HepG2 (cell line): ENCODE measurements at regions not wholly inside any gene's neighbourhood (a gene's known extent, or its start where the extent isn't known, plus 50 kb on each side); places are given as distances from the start of the nearest gene placed in this dataset.

Experiments used
- ATAC-seq: fragments of 200-7000 bp; cut with Tn5 transposase; 3 replicates; pipeline ENCODE4 v1.9.1; 2020; ENCODE audit warnings: mild to moderate bottlenecking, moderate library complexity
- BruUV-seq: library from RNA; stranded (reverse); fragments of 400-500 nt; replicated peaks from 2 replicates; lab custom pipeline; 2021; lab: Mats Ljungman, UMichigan
- CTCF ChIA-PET: fragments of 300-600 bp; formaldehyde crosslinking; extraction: SDS; loops from one replicate; lab custom pipeline; 2021; ENCODE audit warnings: low total read pairs, inconsistent platforms, low intra/inter-chr PET ratio; lab: Yijun Ruan, JAX
- POLR2A ChIA-PET: fragments of 350-600 bp; sonication (Branson Sonifier 250); formaldehyde crosslinking; loops from one replicate; lab custom pipeline; 2020; ENCODE audit warnings: antibody characterized with exemption, inconsistent platforms; lab: Yijun Ruan, JAX
- DNase-seq: peaks from one replicate; pipeline ENCODE4 v3.0.0-alpha.2; 2015; ENCODE audit warnings: low spot score
- FAIRE-seq: peaks from 3 replicates; lab custom pipeline; 2011; peaks lifted over from hg19 to GRCh38; lab: Jason Lieb, UNC
- H2AFZ ChIP-seq: one replicate; pipeline ENCODE4 v1.6.1; 2011; ENCODE audit warnings: low read length, inconsistent platforms
- H3K27ac ChIP-seq: fragments of 300-600 bp; 3 replicates; pipeline ENCODE4 v1.8.0; 2011; ENCODE audit warnings: mixed run types, mild to moderate bottlenecking, mixed read lengths, low read length, inconsistent platforms; ENCODE audit not compliant: insufficient read depth; ENCODE audit errors: extremely low read length
- H3K27me3 ChIP-seq, 2 experiments: fragments of 200-600 bp in 1 of 2; 2 replicates in 1 of 2; 3 replicates in 1 of 2; pipeline versions ENCODE4 v1.6.0 to v1.8.0; 2011; ENCODE audit warnings: low read length in 2 of 2, mild to moderate bottlenecking in 2 of 2, moderate library complexity in 2 of 2, inconsistent platforms in 1 of 2; ENCODE audit not compliant: insufficient read depth in 2 of 2, control insufficient read depth in 1 of 2
- H3K36me3 ChIP-seq, 2 experiments: fragments of 200-600 bp in 1 of 2; replicated peaks in 1 of 2; 2 replicates in 1 of 2; 3 replicates in 1 of 2; pipeline versions ENCODE4 v1.5.1 to v1.8.0; 2011; ENCODE audit warnings: low read length in 2 of 2, inconsistent platforms in 1 of 2; ENCODE audit not compliant: insufficient read depth in 2 of 2, control insufficient read depth in 1 of 2
- H3K4me1 ChIP-seq: 2 replicates; pipeline ENCODE4 v1.5.1; 2012; ENCODE audit warnings: low read length, inconsistent platforms; ENCODE audit not compliant: insufficient read depth
- H3K4me2 ChIP-seq: 2 replicates; pipeline ENCODE4 v1.6.0; 2011; ENCODE audit warnings: low read depth, low read length, inconsistent platforms
- H3K4me3 ChIP-seq, 3 experiments: fragments of 200-600 bp in 1 of 3; sonication (generic), shearing (Covaris generic) in 1 of 3; replicated peaks in 1 of 3; 2 replicates each; pipeline ENCODE4 v1.5.1; 2011 to 2016; ENCODE audit warnings: low read length in 3 of 3, inconsistent platforms in 2 of 3, low read depth in 2 of 3, mild to moderate bottlenecking in 2 of 3, control low read depth in 1 of 3, mixed read lengths in 1 of 3; ENCODE audit not compliant: insufficient read depth in 1 of 3
- H3K79me2 ChIP-seq: one replicate; pipeline ENCODE4 v1.6.1; 2011; ENCODE audit warnings: low read length, inconsistent platforms; ENCODE audit not compliant: insufficient read depth
- H3K9ac ChIP-seq: 2 replicates; pipeline ENCODE4 v1.6.0; 2011; ENCODE audit warnings: mild to moderate bottlenecking, low read depth, low read length, inconsistent platforms; ENCODE audit not compliant: insufficient read depth
- H3K9me3 ChIP-seq: 2 replicates; pipeline ENCODE4 v1.5.1; 2012; ENCODE audit warnings: mild to moderate bottlenecking, low read length
- H4K20me1 ChIP-seq: 2 replicates; pipeline ENCODE4 v1.6.0; 2011; ENCODE audit warnings: inconsistent platforms, mild to moderate bottlenecking, low read length, moderate library complexity; ENCODE audit not compliant: insufficient read depth
- AHR ChIP-seq: IDR thresholded peaks from 2 replicates; pipeline ENCODE4 v1.6.1; 2018; ENCODE audit warnings: missing genetic modification reagents, missing compliant biosample characterization
- ARNT2 ChIP-seq: sonication (generic); formaldehyde crosslinking; IDR thresholded peaks from 2 replicates; pipeline ENCODE4 v1.8.0; 2022; ENCODE audit warnings: mild to moderate bottlenecking, low read depth, missing genetic modification reagents, moderate library complexity
- ATF7-NPFF ChIP-seq: sonication (generic); formaldehyde crosslinking; IDR thresholded peaks from 2 replicates; pipeline ENCODE4 v1.8.1; 2023; ENCODE audit warnings: mild to moderate bottlenecking, low read depth, missing genetic modification reagents, moderate library complexity
- ELF4 ChIP-seq: sonication (generic); formaldehyde crosslinking; IDR thresholded peaks from 2 replicates; pipeline ENCODE4 v1.5.0; 2020; ENCODE audit warnings: missing genetic modification reagents, mild to moderate bottlenecking, moderate library complexity, borderline replicate concordance
- EP300 ChIP-seq, 3 experiments: sonication (generic) in 1 of 3; formaldehyde crosslinking in 1 of 3; IDR thresholded peaks; 2 replicates each; pipeline versions ENCODE4 v1.5.1 to v1.6.1; 2011 to 2020; ENCODE audit warnings: low read depth in 2 of 3, low read length in 2 of 3, borderline replicate concordance in 1 of 3, improper control_type of control experiment in 1 of 3, mild to moderate bottlenecking in 1 of 3, missing genetic modification reagents in 1 of 3, moderate library complexity in 1 of 3
- ETV5 ChIP-seq: IDR thresholded peaks from 2 replicates; pipeline ENCODE4 v1.6.1; 2018; ENCODE audit warnings: missing biosample characterization, missing genetic modification reagents, inconsistent platforms, borderline replicate concordance
- HNRNPL ChIP-seq: fragments of 200-400 bp; formaldehyde crosslinking; IDR thresholded peaks from 2 replicates; pipeline ENCODE4 v1.6.1; 2017; ENCODE audit warnings: mild to moderate bottlenecking, low read depth, low read length
- IRF2 ChIP-seq: IDR thresholded peaks from 2 replicates; pipeline ENCODE4 v1.6.1; 2018; ENCODE audit warnings: missing genetic modification reagents, missing compliant biosample characterization
- MAFG ChIP-seq: sonication (generic); formaldehyde crosslinking; IDR thresholded peaks from 2 replicates; pipeline ENCODE4 v1.5.1; 2020; ENCODE audit warnings: mild to moderate bottlenecking, missing genetic modification reagents
- MBNL3 ChIP-seq: fragments of 250-450 bp; sonication (Bioruptor Pico); conservative IDR thresholded peaks from 2 replicates; pipeline ENCODE4 v1.8.0; 2022; ENCODE audit warnings: mild to moderate bottlenecking, inconsistent platforms
- MYNN ChIP-seq: sonication (generic); formaldehyde crosslinking; IDR thresholded peaks from 2 replicates; pipeline ENCODE4 v1.4.0; 2020; ENCODE audit warnings: mild to moderate bottlenecking, low read depth, missing genetic modification reagents
- RBM22 ChIP-seq: fragments of 200-400 bp; formaldehyde crosslinking; optimal IDR thresholded peaks from 2 replicates; pipeline ENCODE3; 2017; ENCODE audit warnings: mild to moderate bottlenecking, low read length, moderate library complexity
- SMARCE1 ChIP-seq: fragments of 450-650 bp; IDR thresholded peaks from 2 replicates; pipeline ENCODE4 v1.6.1; 2017; ENCODE audit warnings: borderline replicate concordance
- ZNF879 ChIP-seq: sonication (generic); formaldehyde crosslinking; IDR thresholded peaks from 2 replicates; pipeline ENCODE4 v1.8.1; 2023; ENCODE audit warnings: missing genetic modification reagents
- WGBS: methylation state at CpG from one replicate; pipeline ENCODE4 v1.1.6; 2017; ENCODE audit warnings: low lambda C conversion rate; 5-methylcytosine and 5-hydroxymethylcytosine counted together
- in situ Hi-C: cut with HindIII; loops from 2 replicates; pipeline ENCODE4 v1.10.0; 2017; ENCODE audit warnings: low pct_unique_long_range_greater_than_20kb; ENCODE audit not compliant: extremely low pct_ligation_motif_present
- intact Hi-C: fragments of 100-400 bp; cut with micrococcal nuclease; formaldehyde crosslinking; loops from one replicate; pipeline ENCODE4 v1.10.0; 2022; ENCODE audit not compliant: unreplicated experiment
- TF ChIP-seq, protein P1 (sequence below): sonication (generic); formaldehyde crosslinking; IDR thresholded peaks from 2 replicates; pipeline ENCODE4 v1.4.0; 2020; ENCODE audit warnings: mild to moderate bottlenecking, missing genetic modification reagents
- TF ChIP-seq, protein P2 (sequence below): sonication (generic); formaldehyde crosslinking; IDR thresholded peaks from 2 replicates; pipeline ENCODE4 v1.4.0; 2020; ENCODE audit warnings: missing genetic modification reagents
- TF ChIP-seq, protein P3 (sequence below): sonication (generic); formaldehyde crosslinking; IDR thresholded peaks from 2 replicates; pipeline ENCODE4 v1.4.0; 2020; ENCODE audit warnings: missing genetic modification reagents

DNA sequence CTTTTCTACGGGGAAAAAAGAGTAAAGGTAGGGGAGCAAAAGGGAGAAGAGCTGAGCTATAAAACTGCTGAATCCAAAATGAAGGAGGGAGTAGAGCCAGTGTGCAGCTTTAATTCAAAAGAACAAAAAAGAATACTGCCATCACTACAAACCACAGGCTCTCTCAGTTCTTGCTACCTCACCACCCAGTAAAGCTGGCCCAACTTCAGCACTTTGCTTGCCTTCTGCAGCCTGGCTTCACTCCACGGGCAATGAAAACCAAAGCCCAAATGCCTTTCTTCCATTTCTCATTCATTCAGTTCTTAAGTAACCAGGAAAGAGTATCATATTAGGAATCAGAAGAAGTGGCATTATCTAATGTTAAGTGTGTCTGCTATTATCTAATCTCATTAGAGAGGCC is 376.8 kb downstream of the BCOR start:
- intact Hi-C loops: no loop called here
- H3K27ac ChIP-seq: no peak overlapping the region
- CTCF ChIA-PET: no interaction called here

DNA sequence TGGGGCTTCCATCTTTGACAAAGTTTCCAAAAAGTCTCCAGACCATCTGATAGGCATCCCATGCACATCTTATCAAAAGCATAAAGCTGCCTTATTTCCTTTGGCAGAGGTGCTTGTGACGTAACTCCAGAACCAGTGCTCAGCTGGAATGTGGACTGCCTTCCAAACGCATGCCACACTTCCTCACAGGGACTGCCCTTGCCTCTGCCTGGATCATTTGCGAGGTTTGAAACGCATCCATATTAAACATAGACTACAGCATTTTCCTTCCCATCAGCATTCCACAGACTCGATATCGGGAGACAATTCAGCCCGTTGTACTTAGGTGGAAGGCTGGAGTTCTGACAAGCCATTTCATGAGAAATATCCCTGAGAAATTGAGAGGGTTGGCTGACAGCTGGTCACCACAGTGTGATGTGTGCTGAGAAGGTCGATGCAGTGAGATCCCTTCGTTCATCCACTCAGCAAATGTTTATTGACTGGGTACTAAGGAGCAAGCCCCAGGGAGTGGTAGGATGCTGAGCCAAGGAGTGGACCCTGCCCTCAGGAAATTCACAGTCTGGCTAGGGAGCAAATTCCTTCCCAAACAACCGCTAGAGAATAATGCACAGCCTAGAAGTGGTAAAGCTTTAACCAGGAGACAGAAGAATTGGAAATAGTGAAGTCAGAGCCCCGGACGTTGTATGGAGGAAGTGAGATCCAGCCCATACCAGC is 376.0 kb downstream of the BCOR start:
- 4% methylated on average over 8 of the region's 12 CpGs for WGBS
- no peaks in the 10 kb centered on the region for H3K36me3 ChIP-seq
- H3K9ac ChIP-seq: no peak overlapping the region
- H2AFZ ChIP-seq: no peak overlapping the region
- intact Hi-C loops: no loop called here
- ATAC-seq: no peak
- POLR2A ChIA-PET: no interaction called here
- no peak for FAIRE-seq
- CTCF ChIA-PET: no interaction called here
- H3K27ac ChIP-seq: no peak overlapping the region
- BruUV-seq: no TSS peak
- no peak overlapping the region for H3K4me3 ChIP-seq
- DNase-seq: no peak
- H3K27me3 ChIP-seq: no peaks in the 10 kb centered on the region
- H3K4me2 ChIP-seq: no peak overlapping the region
- no peaks in the 10 kb centered on the region for H3K79me2 ChIP-seq
- no peaks in the 10 kb centered on the region for H3K9me3 ChIP-seq
- in situ Hi-C loops: no loop called here
- no peaks in the 10 kb centered on the region for H4K20me1 ChIP-seq
- no peaks in the 10 kb centered on the region for H3K4me1 ChIP-seq
- TF ChIP-seq EP300 (IDR thresholded peaks at IDR 0.05; ENCODE audit: low read depth in 2 of 2, low read length in 2 of 2) (no peak), EP300 (CRISPR knock-in tag; IDR thresholded peaks at IDR 0.05; ENCODE audit: borderline replicate concordance) (no peak), ARNT2 (CRISPR knock-in tag) (no peak), ETV5 (CRISPR knock-in tag) (no peak)
- TF ChIP-seq, protein P1, sequence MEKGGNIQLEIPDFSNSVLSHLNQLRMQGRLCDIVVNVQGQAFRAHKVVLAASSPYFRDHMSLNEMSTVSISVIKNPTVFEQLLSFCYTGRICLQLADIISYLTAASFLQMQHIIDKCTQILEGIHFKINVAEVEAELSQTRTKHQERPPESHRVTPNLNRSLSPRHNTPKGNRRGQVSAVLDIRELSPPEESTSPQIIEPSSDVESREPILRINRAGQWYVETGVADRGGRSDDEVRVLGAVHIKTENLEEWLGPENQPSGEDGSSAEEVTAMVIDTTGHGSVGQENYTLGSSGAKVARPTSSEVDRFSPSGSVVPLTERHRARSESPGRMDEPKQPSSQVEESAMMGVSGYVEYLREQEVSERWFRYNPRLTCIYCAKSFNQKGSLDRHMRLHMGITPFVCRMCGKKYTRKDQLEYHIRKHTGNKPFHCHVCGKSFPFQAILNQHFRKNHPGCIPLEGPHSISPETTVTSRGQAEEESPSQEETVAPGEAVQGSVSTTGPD (CRISPR knock-in tag): no peak
- TF ChIP-seq, protein P2, sequence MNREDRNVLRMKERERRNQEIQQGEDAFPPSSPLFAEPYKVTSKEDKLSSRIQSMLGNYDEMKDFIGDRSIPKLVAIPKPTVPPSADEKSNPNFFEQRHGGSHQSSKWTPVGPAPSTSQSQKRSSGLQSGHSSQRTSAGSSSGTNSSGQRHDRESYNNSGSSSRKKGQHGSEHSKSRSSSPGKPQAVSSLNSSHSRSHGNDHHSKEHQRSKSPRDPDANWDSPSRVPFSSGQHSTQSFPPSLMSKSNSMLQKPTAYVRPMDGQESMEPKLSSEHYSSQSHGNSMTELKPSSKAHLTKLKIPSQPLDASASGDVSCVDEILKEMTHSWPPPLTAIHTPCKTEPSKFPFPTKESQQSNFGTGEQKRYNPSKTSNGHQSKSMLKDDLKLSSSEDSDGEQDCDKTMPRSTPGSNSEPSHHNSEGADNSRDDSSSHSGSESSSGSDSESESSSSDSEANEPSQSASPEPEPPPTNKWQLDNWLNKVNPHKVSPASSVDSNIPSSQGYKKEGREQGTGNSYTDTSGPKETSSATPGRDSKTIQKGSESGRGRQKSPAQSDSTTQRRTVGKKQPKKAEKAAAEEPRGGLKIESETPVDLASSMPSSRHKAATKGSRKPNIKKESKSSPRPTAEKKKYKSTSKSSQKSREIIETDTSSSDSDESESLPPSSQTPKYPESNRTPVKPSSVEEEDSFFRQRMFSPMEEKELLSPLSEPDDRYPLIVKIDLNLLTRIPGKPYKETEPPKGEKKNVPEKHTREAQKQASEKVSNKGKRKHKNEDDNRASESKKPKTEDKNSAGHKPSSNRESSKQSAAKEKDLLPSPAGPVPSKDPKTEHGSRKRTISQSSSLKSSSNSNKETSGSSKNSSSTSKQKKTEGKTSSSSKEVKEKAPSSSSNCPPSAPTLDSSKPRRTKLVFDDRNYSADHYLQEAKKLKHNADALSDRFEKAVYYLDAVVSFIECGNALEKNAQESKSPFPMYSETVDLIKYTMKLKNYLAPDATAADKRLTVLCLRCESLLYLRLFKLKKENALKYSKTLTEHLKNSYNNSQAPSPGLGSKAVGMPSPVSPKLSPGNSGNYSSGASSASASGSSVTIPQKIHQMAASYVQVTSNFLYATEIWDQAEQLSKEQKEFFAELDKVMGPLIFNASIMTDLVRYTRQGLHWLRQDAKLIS (CRISPR knock-in tag): no peak

More for the DNA sequence above, 376.8 kb downstream of the BCOR start:
- H2AFZ ChIP-seq: no peak overlapping the region
- H3K9me3 ChIP-seq: no peaks in the 10 kb centered on the region
- no peak overlapping the region for H3K4me2 ChIP-seq
- no peaks in the 10 kb centered on the region for H3K79me2 ChIP-seq
- H3K9ac ChIP-seq: no peak overlapping the region
- POLR2A ChIA-PET: no interaction called here
- TF ChIP-seq SMARCE1: no peak
- no peak for TF ChIP-seq HNRNPL
- TF ChIP-seq ZNF879 (CRISPR knock-in tag): no peak
- no peak for TF ChIP-seq ELF4 (CRISPR knock-in tag)
- TF ChIP-seq, protein P3, sequence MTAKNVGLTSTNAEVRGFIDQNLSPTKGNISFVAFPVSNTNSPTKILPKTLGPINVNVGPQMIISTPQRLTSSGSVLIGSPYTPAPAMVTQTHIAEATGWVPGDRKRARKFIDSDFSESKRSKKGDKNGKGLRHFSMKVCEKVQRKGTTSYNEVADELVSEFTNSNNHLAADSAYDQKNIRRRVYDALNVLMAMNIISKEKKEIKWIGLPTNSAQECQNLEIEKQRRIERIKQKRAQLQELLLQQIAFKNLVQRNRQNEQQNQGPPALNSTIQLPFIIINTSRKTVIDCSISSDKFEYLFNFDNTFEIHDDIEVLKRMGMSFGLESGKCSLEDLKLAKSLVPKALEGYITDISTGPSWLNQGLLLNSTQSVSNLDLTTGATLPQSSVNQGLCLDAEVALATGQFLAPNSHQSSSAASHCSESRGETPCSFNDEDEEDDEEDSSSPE (CRISPR knock-in tag): no peak
- TF ChIP-seq MAFG (CRISPR knock-in tag): no peak
- no peak for TF ChIP-seq AHR (CRISPR knock-in tag)
- TF ChIP-seq RBM22: no peak
- no peak for TF ChIP-seq MBNL3 (CRISPR knock-in tag)
- TF ChIP-seq MYNN (CRISPR knock-in tag): no peak
- TF ChIP-seq ATF7-NPFF (CRISPR knock-in tag): no peak
- no peak for TF ChIP-seq IRF2
- no peaks in the 10 kb centered on the region for H3K36me3 ChIP-seq
- BruUV-seq: no TSS peak
- ATAC-seq: no peak
- in situ Hi-C loops: no loop called here
- H3K27me3 ChIP-seq: no peaks in the 10 kb centered on the region
- DNase-seq: no peak
- no peak overlapping the region for H3K4me3 ChIP-seq
- WGBS: 35% methylated on average over 2 of the region's 2 CpGs
- H4K20me1 ChIP-seq: no peaks in the 10 kb centered on the region
- no peak for FAIRE-seq
- no peaks in the 10 kb centered on the region for H3K4me1 ChIP-seq
